Colonic mucosa (tissue), 4 donors: ENCODE measurements at regions not wholly inside any gene's neighbourhood (a gene's known extent, or its start where the extent isn't known, plus 50 kb on each side); places are given as distances from the start of the nearest gene placed in this dataset.

Source experiments
- DNase-seq: peaks from one replicate; pipeline ENCODE4 v3.0.0-alpha.2; 2020
- H3K27ac ChIP-seq: fragments of 200-600 bp; one replicate; pipeline ENCODE4 v1.8.0; 2021
- H3K27me3 ChIP-seq: fragments of 200-600 bp; one replicate; pipeline ENCODE4 v1.8.0; 2021
- H3K36me3 ChIP-seq: fragments of 200-600 bp; one replicate; pipeline ENCODE4 v1.8.0; 2021
- H3K4me1 ChIP-seq: fragments of 200-600 bp; one replicate; pipeline ENCODE4 v1.8.0; 2021; ENCODE audit warnings: mild to moderate bottlenecking
- H3K4me3 ChIP-seq: fragments of 200-600 bp; one replicate; pipeline ENCODE4 v1.8.0; 2021
- H3K9ac ChIP-seq, 2 donors: one replicate each; pipeline ENCODE4 v1.7.0; 2013; ENCODE audit warnings: control low read depth in 2 of 2, low read depth in 2 of 2, low read length in 2 of 2
- H3K9me3 ChIP-seq: fragments of 200-600 bp; one replicate; pipeline ENCODE4 v1.8.0; 2021
- intact Hi-C: fragments of 100-400 bp; cut with DNase I; formaldehyde crosslinking; loops from one replicate; pipeline ENCODE4 v1.14.1; 2022
- TF ChIP-seq, protein P1 (sequence below): fragments of 200-600 bp; IDR thresholded peaks from one replicate; pipeline ENCODE4 v1.8.0; 2022; ENCODE audit warnings: antibody characterized with exemption, mild to moderate bottlenecking
- donor health status: healthy.
- donor health status: DM: no; HTN: no; CAD: no.
- donor health status: DM: no; HTN: no; CAD: no.

- intact Hi-C loops = no loop called here
Observed at GRCh38 chr4:188299161-188299560, 159.9 kb downstream of the TRIML1 start.

DNA sequence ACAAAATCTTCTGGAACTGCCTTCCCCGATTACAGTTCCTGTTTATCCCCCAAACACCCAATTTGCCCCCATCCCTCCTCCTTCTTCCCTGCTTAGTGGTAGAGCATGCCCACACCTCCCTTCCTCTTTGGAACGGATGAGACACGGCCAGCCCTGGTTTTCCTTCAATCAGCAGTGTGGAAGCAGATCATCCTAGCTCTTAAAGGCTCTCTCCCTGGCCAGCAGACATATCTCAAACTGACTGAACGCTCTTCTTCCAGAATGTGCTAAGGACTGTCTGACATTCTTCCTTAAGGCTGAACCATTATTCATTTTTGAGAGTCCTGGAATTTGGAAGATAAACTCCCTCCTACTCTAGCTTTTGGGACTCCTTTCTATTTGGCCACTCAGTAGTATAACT lies 161.1 kb downstream of the TRIML1 start:
- no peak overlapping the region for H3K4me3 ChIP-seq
- TF ChIP-seq, protein P1, sequence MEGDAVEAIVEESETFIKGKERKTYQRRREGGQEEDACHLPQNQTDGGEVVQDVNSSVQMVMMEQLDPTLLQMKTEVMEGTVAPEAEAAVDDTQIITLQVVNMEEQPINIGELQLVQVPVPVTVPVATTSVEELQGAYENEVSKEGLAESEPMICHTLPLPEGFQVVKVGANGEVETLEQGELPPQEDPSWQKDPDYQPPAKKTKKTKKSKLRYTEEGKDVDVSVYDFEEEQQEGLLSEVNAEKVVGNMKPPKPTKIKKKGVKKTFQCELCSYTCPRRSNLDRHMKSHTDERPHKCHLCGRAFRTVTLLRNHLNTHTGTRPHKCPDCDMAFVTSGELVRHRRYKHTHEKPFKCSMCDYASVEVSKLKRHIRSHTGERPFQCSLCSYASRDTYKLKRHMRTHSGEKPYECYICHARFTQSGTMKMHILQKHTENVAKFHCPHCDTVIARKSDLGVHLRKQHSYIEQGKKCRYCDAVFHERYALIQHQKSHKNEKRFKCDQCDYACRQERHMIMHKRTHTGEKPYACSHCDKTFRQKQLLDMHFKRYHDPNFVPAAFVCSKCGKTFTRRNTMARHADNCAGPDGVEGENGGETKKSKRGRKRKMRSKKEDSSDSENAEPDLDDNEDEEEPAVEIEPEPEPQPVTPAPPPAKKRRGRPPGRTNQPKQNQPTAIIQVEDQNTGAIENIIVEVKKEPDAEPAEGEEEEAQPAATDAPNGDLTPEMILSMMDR = no peak
- intact Hi-C loops = no loop called here

More at GRCh38 chr4:188299161-188299560, 159.9 kb downstream of the TRIML1 start:
- Histone ChIP-seq H3K27ac (no peak overlapping the region), H3K9me3 (no peaks in the 10 kb centered on the region), H3K4me3 (no peak overlapping the region), H3K27me3 (no peaks in the 10 kb centered on the region), H3K9ac (no peak overlapping the region), H3K4me1 (no peaks in the 10 kb centered on the region), H3K36me3 (no peaks in the 10 kb centered on the region)
- TF ChIP-seq, protein P1 = no peak
- DNase-seq = no peak

DNA sequence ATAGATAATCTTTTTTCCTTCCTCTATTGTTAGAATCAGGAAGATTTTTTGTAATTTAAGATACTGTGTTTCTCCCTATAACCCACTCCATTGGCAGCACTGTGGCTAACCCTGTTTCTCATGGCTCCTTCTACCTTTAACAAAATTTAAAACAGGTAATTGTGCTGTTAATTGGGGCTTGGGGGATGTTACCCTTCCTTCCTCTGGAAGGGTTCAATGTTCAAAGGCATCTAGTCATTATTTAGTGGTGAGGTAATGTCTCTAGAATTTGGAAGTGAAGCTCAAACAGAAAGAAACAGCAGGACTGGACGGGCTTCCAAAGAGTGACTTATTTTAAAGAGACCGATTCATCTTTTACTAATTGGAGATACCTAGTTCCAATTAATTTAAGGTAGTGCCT lies 166.4 kb downstream of the TRIML1 start:
- TF ChIP-seq, protein P1 = no peak
- Histone ChIP-seq H3K4me1 (no peaks in the 10 kb centered on the region), H3K36me3 (no peaks in the 10 kb centered on the region), H3K9me3 (no peaks in the 10 kb centered on the region), H3K27me3 (no peaks in the 10 kb centered on the region), H3K27ac (no peak overlapping the region), H3K4me3 (no peak overlapping the region), H3K9ac (no peak overlapping the region)
- intact Hi-C loops = no loop called here
- DNase-seq = no peak

More for the DNA sequence above, 161.1 kb downstream of the TRIML1 start:
- Histone ChIP-seq H3K4me1 (no peaks in the 10 kb centered on the region), H3K27me3 (no peaks in the 10 kb centered on the region), H3K9ac (no peak overlapping the region), H3K36me3 (no peaks in the 10 kb centered on the region), H3K9me3 (no peaks in the 10 kb centered on the region), H3K27ac (no peak overlapping the region)
- no peak for DNase-seq

GRCh38 chr4:188307591-188307990 lies 168.3 kb downstream of the TRIML1 start:
- intact Hi-C loops = no loop called here
- TF ChIP-seq, protein P1 = no peak

GRCh38 chr4:188308142-188308541 lies 168.9 kb downstream of the TRIML1 start:
- Histone ChIP-seq H3K9me3 (no peaks in the 10 kb centered on the region), H3K4me1 (no peaks in the 10 kb centered on the region), H3K27me3 (no peaks in the 10 kb centered on the region), H3K36me3 (no peaks in the 10 kb centered on the region), H3K4me3 (no peak overlapping the region), H3K27ac (no peak overlapping the region), H3K9ac (no peak overlapping the region)
- TF ChIP-seq, protein P1 = no peak
- intact Hi-C loops = no loop called here
- no peak for DNase-seq

More at GRCh38 chr4:188307591-188307990, 168.3 kb downstream of the TRIML1 start:
- Histone ChIP-seq H3K27ac (no peak overlapping the region), H3K27me3 (no peaks in the 10 kb centered on the region), H3K4me1 (no peaks in the 10 kb centered on the region), H3K4me3 (no peak overlapping the region), H3K9me3 (no peaks in the 10 kb centered on the region), H3K9ac (no peak overlapping the region), H3K36me3 (no peaks in the 10 kb centered on the region)
- no peak for DNase-seq
